ENCODE measurements at regions not wholly inside any gene's neighbourhood (a gene's known extent, or its start where the extent isn't known, plus 50 kb on each side); places are given as distances from the start of the nearest gene placed in this dataset.

DNA sequence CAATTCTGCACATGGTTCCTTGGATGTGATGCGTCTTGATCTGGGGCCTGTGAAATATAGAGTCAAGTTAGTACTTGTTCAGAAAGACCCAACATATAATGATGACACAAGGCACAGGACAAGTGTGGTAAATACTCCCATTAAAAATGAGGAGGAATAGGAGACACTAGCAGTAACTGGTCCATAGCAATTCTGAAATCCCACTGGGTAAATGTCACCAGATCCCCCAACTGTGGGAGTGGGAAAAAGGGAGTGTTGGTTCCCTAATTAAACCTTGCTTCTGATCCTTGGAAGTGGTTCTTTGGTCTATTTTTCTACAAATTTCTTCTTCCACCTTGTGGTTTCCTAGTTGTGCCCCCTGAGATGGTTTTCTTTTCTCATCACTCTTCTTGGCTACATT is 62.5 kb upstream of the NRP1 start:
- Histone ChIP-seq H3K27ac (ENCODE audit: low read depth, low read length) (no peak overlapping the region), H3K4me1 (ENCODE audit: control insufficient read depth, low read length) (no peaks in the 10 kb centered on the region), H3K9me3 (ENCODE audit: control insufficient read depth, insufficient read depth, low read length) (no peaks in the 10 kb centered on the region), H3K27me3 (ENCODE audit: control insufficient read depth, low read length) (no peaks in the 10 kb centered on the region), H4K20me1 (ENCODE audit: control insufficient read depth, insufficient read depth, low read depth, low read length) (no peaks in the 10 kb centered on the region), H3K4me2 (ENCODE audit: low read length) (no peak overlapping the region), H3K79me2 (ENCODE audit: control insufficient read depth, low read length) (no peaks in the 10 kb centered on the region), H3K9me2 (replicated peaks; ENCODE audit: control insufficient read depth, low read length) (no peaks in the 10 kb centered on the region), H3K4me3 (ENCODE audit: low read length) (no peak overlapping the region), H3F3A (ENCODE audit: control insufficient read depth, insufficient read depth) (no peaks in the 10 kb centered on the region), H3K36me3 (ENCODE audit: control insufficient read depth, low read length) (no peaks in the 10 kb centered on the region)
- TF ChIP-seq, protein P1, sequence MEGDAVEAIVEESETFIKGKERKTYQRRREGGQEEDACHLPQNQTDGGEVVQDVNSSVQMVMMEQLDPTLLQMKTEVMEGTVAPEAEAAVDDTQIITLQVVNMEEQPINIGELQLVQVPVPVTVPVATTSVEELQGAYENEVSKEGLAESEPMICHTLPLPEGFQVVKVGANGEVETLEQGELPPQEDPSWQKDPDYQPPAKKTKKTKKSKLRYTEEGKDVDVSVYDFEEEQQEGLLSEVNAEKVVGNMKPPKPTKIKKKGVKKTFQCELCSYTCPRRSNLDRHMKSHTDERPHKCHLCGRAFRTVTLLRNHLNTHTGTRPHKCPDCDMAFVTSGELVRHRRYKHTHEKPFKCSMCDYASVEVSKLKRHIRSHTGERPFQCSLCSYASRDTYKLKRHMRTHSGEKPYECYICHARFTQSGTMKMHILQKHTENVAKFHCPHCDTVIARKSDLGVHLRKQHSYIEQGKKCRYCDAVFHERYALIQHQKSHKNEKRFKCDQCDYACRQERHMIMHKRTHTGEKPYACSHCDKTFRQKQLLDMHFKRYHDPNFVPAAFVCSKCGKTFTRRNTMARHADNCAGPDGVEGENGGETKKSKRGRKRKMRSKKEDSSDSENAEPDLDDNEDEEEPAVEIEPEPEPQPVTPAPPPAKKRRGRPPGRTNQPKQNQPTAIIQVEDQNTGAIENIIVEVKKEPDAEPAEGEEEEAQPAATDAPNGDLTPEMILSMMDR (IDR thresholded peaks at IDR 0.05; ENCODE audit: low read depth, low read length, poor library complexity, severe bottlenecking), result no peak
- no peak for TF ChIP-seq EZH2phosphoT487 (IDR thresholded peaks at IDR 0.05; ENCODE audit: borderline replicate concordance, low read length)

DNA sequence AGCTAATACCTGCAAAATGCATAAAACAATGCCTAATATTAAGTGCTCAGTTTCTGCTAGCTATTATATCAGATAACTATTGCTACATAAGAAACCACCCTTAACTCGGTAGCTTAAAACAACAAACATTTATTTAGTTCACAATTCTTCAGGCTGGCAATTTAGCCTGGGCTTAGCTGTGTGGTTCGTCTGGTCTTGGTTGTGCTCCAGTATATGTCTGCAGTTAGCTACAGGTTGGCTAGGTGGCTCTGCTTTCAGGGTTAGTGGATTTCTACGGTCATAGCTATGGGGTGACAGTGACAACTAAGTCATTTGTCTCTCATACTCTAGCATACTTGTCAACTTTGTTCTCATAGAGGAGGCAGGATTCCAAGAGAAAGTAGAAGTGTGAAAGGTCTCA is 61.8 kb upstream of the NRP1 start:
- H3K27me3 ChIP-seq (ENCODE audit: control insufficient read depth, low read length), result no peaks in the 10 kb centered on the region
- no peaks in the 10 kb centered on the region for H3K36me3 ChIP-seq (ENCODE audit: control insufficient read depth, low read length)
- H3K79me2 ChIP-seq (ENCODE audit: control insufficient read depth, low read length), result no peaks in the 10 kb centered on the region
- no peak overlapping the region for H3K4me3 ChIP-seq (ENCODE audit: low read length)
- TF ChIP-seq EZH2phosphoT487 (IDR thresholded peaks at IDR 0.05; ENCODE audit: borderline replicate concordance, low read length), result no peak
- TF ChIP-seq, protein P1 (IDR thresholded peaks at IDR 0.05; ENCODE audit: low read depth, low read length, poor library complexity, severe bottlenecking), result no peak
- no peaks in the 10 kb centered on the region for H3K9me3 ChIP-seq (ENCODE audit: control insufficient read depth, insufficient read depth, low read length)
- H4K20me1 ChIP-seq (ENCODE audit: control insufficient read depth, insufficient read depth, low read depth, low read length), result no peaks in the 10 kb centered on the region
- no peaks in the 10 kb centered on the region for H3K4me1 ChIP-seq (ENCODE audit: control insufficient read depth, low read length)
- no peak overlapping the region for H3K4me2 ChIP-seq (ENCODE audit: low read length)
- no peaks in the 10 kb centered on the region for H3K9me2 ChIP-seq (replicated peaks; ENCODE audit: control insufficient read depth, low read length)
- no peak overlapping the region for H3K27ac ChIP-seq (ENCODE audit: low read depth, low read length)
- H3F3A ChIP-seq (ENCODE audit: control insufficient read depth, insufficient read depth), result no peaks in the 10 kb centered on the region

DNA sequence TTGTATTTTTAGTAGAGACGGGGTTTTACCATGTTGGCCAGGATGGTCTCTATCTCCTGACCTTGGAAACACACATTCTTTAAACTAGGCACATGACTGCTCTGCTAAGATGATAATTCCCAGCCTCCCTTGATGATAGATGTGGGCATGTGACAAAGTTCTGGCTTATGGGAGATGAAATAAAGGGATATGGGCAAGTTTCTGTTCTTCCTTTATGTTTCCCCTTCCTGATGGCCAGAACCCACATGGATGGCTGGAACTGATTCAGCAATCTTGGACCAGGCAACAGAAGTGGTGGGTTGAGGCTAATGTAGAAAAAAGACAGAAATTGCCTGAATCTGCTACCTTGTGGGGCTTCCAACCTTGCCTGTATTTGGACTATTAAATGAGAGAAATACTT is 60.7 kb upstream of the NRP1 start:
- Histone ChIP-seq H3K27ac (ENCODE audit: low read depth, low read length) (no peak overlapping the region), H3K4me1 (ENCODE audit: control insufficient read depth, low read length) (no peaks in the 10 kb centered on the region), H3K79me2 (ENCODE audit: control insufficient read depth, low read length) (no peaks in the 10 kb centered on the region), H3K9me2 (replicated peaks; ENCODE audit: control insufficient read depth, low read length) (no peaks in the 10 kb centered on the region), H3K9me3 (ENCODE audit: control insufficient read depth, insufficient read depth, low read length) (no peaks in the 10 kb centered on the region), H3K4me3 (ENCODE audit: low read length) (no peak overlapping the region), H3F3A (ENCODE audit: control insufficient read depth, insufficient read depth) (no peaks in the 10 kb centered on the region), H3K36me3 (ENCODE audit: control insufficient read depth, low read length) (no peaks in the 10 kb centered on the region), H3K27me3 (ENCODE audit: control insufficient read depth, low read length) (no peaks in the 10 kb centered on the region), H4K20me1 (ENCODE audit: control insufficient read depth, insufficient read depth, low read depth, low read length) (no peaks in the 10 kb centered on the region), H3K4me2 (ENCODE audit: low read length) (no peak overlapping the region)
- TF ChIP-seq, protein P1 (IDR thresholded peaks at IDR 0.05; ENCODE audit: low read depth, low read length, poor library complexity, severe bottlenecking), result no peak
- no peak for TF ChIP-seq EZH2phosphoT487 (IDR thresholded peaks at IDR 0.05; ENCODE audit: borderline replicate concordance, low read length)

DNA sequence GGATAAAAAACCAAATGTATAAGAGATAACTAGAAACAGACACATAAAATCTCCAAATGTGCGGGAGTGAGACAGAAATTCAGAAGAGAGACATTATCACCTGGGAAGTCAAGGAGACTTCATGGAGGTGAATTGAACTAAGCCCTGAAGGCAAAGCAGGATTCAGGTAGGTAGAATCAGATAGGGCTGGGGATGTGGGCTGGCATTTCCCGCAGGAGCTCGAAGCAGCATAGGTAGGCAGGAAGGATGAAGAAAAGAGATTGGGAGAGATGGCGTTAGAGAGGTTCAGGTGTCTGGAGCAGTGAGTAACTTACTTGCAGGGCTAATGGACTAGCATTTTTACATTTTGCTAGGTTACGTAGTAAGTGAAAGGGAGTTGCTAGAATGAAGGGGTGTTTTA is 58.2 kb upstream of the NRP1 start:
- Histone ChIP-seq H3K27ac (ENCODE audit: low read depth, low read length) (no peak overlapping the region), H3F3A (ENCODE audit: control insufficient read depth, insufficient read depth) (no peaks in the 10 kb centered on the region), H3K4me2 (ENCODE audit: low read length) (no peak overlapping the region), H3K9me3 (ENCODE audit: control insufficient read depth, insufficient read depth, low read length) (no peaks in the 10 kb centered on the region), H3K9me2 (replicated peaks; ENCODE audit: control insufficient read depth, low read length) (no peaks in the 10 kb centered on the region), H3K79me2 (ENCODE audit: control insufficient read depth, low read length) (no peaks in the 10 kb centered on the region), H3K27me3 (ENCODE audit: control insufficient read depth, low read length) (no peaks in the 10 kb centered on the region), H4K20me1 (ENCODE audit: control insufficient read depth, insufficient read depth, low read depth, low read length) (no peaks in the 10 kb centered on the region), H3K4me1 (ENCODE audit: control insufficient read depth, low read length) (no peaks in the 10 kb centered on the region), H3K36me3 (ENCODE audit: control insufficient read depth, low read length) (no peaks in the 10 kb centered on the region), H3K4me3 (ENCODE audit: low read length) (no peak overlapping the region)
- TF ChIP-seq EZH2phosphoT487 (IDR thresholded peaks at IDR 0.05; ENCODE audit: borderline replicate concordance, low read length), result no peak
- TF ChIP-seq, protein P1 (IDR thresholded peaks at IDR 0.05; ENCODE audit: low read depth, low read length, poor library complexity, severe bottlenecking), result no peak
